ENCODE measurements at regions not wholly inside any gene's neighbourhood (a gene's known extent, or its start where the extent isn't known, plus 50 kb on each side); places are given as distances from the start of the nearest gene placed in this dataset.

GRCh38 chr11:25927411-25927953, 404.4 kb upstream of the ANO3 start:
- H3F3A ChIP-seq (replicated peaks; ENCODE audit: low read depth): no peaks in the 10 kb centered on the region
- Mint-ChIP-seq H3K36me3 (ENCODE audit: low read depth) (peaks cover 6% of the 10 kb centered on the region; the same call in 2 of the 3 replicates), H3K27me3 (ENCODE audit: insufficient read depth, low read depth, poor library complexity) (no peaks in the 10 kb centered on the region), H3K27ac (no peak overlapping the region), H3K4me3 (no peak overlapping the region), H3K9me3 (peaks cover 24% of the 10 kb centered on the region), H3K4me1 (peaks cover 6% of the 10 kb centered on the region; the same call in 2 of the 3 replicates)
- no peak overlapping the region for H3K4me3 ChIP-seq
- no peak overlapping the region for H2AFZ ChIP-seq
- H3K36me3 ChIP-seq (ENCODE audit: insufficient read depth): no peaks in the 10 kb centered on the region
- TF ChIP-seq ZNF462 (CRISPR knock-in tag; IDR thresholded peaks at IDR 0.05): no peak
- no peak for TF ChIP-seq REST (IDR thresholded peaks at IDR 0.05; ENCODE audit: unreplicated experiment)
- TF ChIP-seq CREB1 (CRISPR knock-in tag; IDR thresholded peaks at IDR 0.05; ENCODE audit: low read depth): no peak
- no peak for TF ChIP-seq EZH2 (IDR thresholded peaks at IDR 0.05; ENCODE audit: low read depth, unreplicated experiment)
- no peak for TF ChIP-seq JUNB (IDR thresholded peaks at IDR 0.05; ENCODE audit: unreplicated experiment)
- no peak for TF ChIP-seq STAT1 (IDR thresholded peaks at IDR 0.05; ENCODE audit: unreplicated experiment)
- no peak for TF ChIP-seq EZH2phosphoT487 (IDR thresholded peaks at IDR 0.05; ENCODE audit: unreplicated experiment)
- no peak for TF ChIP-seq ZNF114 (CRISPR knock-in tag; IDR thresholded peaks at IDR 0.05)
- no peak for TF ChIP-seq CTCF (conservative IDR thresholded peaks at IDR 0.05; ENCODE audit: low read depth in 2 of 2)
- no peak for TF ChIP-seq POLR2AphosphoS5 (IDR thresholded peaks at IDR 0.05; ENCODE audit: low read depth)
- no peak for TF ChIP-seq ZNF331 (CRISPR knock-in tag; IDR thresholded peaks at IDR 0.05; ENCODE audit: low read depth)
- no peak for TF ChIP-seq ETS1 (IDR thresholded peaks at IDR 0.05)
- no peak for TF ChIP-seq NANOG (IDR thresholded peaks at IDR 0.05; ENCODE audit: borderline replicate concordance)
- DNase-seq (ENCODE audit: low spot score) (no peak), ATAC-seq (no peak)
- H3K4me2 ChIP-seq: no peak overlapping the region
- H4K20me1 ChIP-seq (replicated peaks; ENCODE audit: insufficient read depth): no peaks in the 10 kb centered on the region
- no peaks in the 10 kb centered on the region for H3K27me3 ChIP-seq (ENCODE audit: insufficient read depth)
- peaks cover 4% of the 10 kb centered on the region; the same call in 1 of the 2 replicates for H3K9me2 ChIP-seq (ENCODE audit: insufficient read depth)
- no peaks in the 10 kb centered on the region for H3K4me1 ChIP-seq (ENCODE audit: insufficient read depth)
- H3K27ac ChIP-seq (ENCODE audit: low read depth): no peak overlapping the region
- no peaks in the 10 kb centered on the region for H3K79me2 ChIP-seq (replicated peaks; ENCODE audit: insufficient read depth)

Data from GM23338 (cell line).